MM.1S (cell line): ENCODE measurements at regions not wholly inside any gene's neighbourhood (a gene's known extent, or its start where the extent isn't known, plus 50 kb on each side); places are given as distances from the start of the nearest gene placed in this dataset.

Experiments used
- DNase-seq: peaks from one replicate; pipeline ENCODE4 v3.0.0-alpha.2; 2015
- H2AFZ ChIP-seq: fragments of 300-600 bp; sonication (generic); 2 replicates; pipeline ENCODE4 v1.6.0; 2016; ENCODE audit warnings: antibody characterized with exemption, low read length
- H3F3A ChIP-seq: fragments of 300-600 bp; sonication (generic); 2 replicates; pipeline ENCODE4 v1.6.1; 2016; ENCODE audit warnings: mild to moderate bottlenecking, antibody characterized with exemption, low read length, moderate library complexity, mixed read lengths; ENCODE audit not compliant: insufficient read depth
- H3K27ac ChIP-seq: fragments of 300-600 bp; sonication (generic); 2 replicates; pipeline ENCODE4 v1.5.1; 2016; ENCODE audit warnings: mild to moderate bottlenecking, low read length
- H3K27me3 ChIP-seq: fragments of 300-600 bp; sonication (generic); replicated peaks from 2 replicates; pipeline ENCODE4 v1.6.0; 2016; ENCODE audit warnings: low read length; ENCODE audit not compliant: insufficient read depth
- H3K36me3 ChIP-seq: fragments of 300-600 bp; sonication (generic); replicated peaks from 2 replicates; pipeline ENCODE4 v1.6.1; 2016; ENCODE audit warnings: mild to moderate bottlenecking, low read length, mixed read lengths; ENCODE audit not compliant: insufficient read depth
- H3K4me1 ChIP-seq: fragments of 300-600 bp; sonication (generic); 2 replicates; pipeline ENCODE4 v1.6.1; 2016; ENCODE audit warnings: low read length, mixed read lengths
- H3K4me2 ChIP-seq: fragments of 300-600 bp; sonication (generic); 2 replicates; pipeline ENCODE4 v1.6.0; 2016; ENCODE audit warnings: low read depth, low read length
- H3K4me3 ChIP-seq: fragments of 300-600 bp; sonication (generic); 2 replicates; pipeline ENCODE4 v1.5.1; 2016; ENCODE audit warnings: low read length, mixed read lengths
- H3K79me2 ChIP-seq: fragments of 300-600 bp; sonication (generic); 2 replicates; pipeline ENCODE4 v1.6.1; 2016; ENCODE audit warnings: mixed run types, low read length, mixed read lengths
- H3K9ac ChIP-seq: fragments of 300-600 bp; sonication (generic); 2 replicates; pipeline ENCODE4 v1.6.1; 2016; ENCODE audit warnings: low read length, mixed read lengths
- H3K9me2 ChIP-seq: fragments of 300-600 bp; sonication (generic); replicated peaks from 2 replicates; pipeline ENCODE4 v1.6.1; 2016; ENCODE audit warnings: mild to moderate bottlenecking, low read length, mixed read lengths; ENCODE audit not compliant: insufficient read depth
- H3K9me3 ChIP-seq: fragments of 300-600 bp; sonication (generic); replicated peaks from 2 replicates; pipeline ENCODE4 v1.6.1; 2016; ENCODE audit warnings: mild to moderate bottlenecking, low read length, mixed read lengths; ENCODE audit not compliant: insufficient read depth
- H4K20me1 ChIP-seq: fragments of 300-600 bp; sonication (generic); 2 replicates; pipeline ENCODE4 v1.6.1; 2016; ENCODE audit warnings: mild to moderate bottlenecking, low read length, moderate library complexity, mixed read lengths; ENCODE audit not compliant: insufficient read depth
- CTCF ChIP-seq: fragments of 300-600 bp; sonication (generic); IDR thresholded peaks from 2 replicates; pipeline ENCODE4 v1.5.1; 2016; ENCODE audit warnings: antibody characterized with exemption, low read length, mixed read lengths
- EZH2 ChIP-seq: fragments of 300-600 bp; sonication (generic); optimal IDR thresholded peaks from 2 replicates; pipeline ENCODE3; 2017; ENCODE audit warnings: low read depth, mild to moderate bottlenecking, antibody characterized with exemption, low read length, mixed read lengths
- EZH2phosphoT487 ChIP-seq: fragments of 300-600 bp; sonication (generic); IDR thresholded peaks from 2 replicates; pipeline ENCODE4 v1.6.1; 2018; ENCODE audit warnings: antibody characterized with exemption, low read length

DNA sequence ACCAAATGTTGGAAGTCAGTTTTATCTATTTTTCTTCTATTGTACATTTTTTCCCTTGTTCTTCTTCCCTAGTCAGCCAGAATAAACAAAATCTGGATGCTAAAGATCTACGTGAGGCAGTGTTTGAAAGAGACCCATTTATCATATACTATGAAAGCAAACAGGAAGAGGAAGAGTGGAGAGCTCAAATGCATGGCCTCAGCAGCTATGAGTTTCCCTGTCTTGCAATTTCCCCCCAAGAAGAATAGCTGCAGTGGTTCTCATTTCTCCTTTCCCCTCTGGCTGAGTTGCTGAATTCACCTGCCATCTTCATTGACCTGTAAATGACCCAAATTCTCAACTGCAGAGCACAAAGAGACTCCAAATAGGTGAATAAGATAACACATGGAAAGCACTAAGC lies 347.1 kb upstream of the NRP1 start:
- Histone ChIP-seq H3K9ac (no peak overlapping the region), H2AFZ (no peak overlapping the region), H3K36me3 (no peaks in the 10 kb centered on the region), H4K20me1 (no peaks in the 10 kb centered on the region), H3K4me3 (no peak overlapping the region), H3K4me2 (no peak overlapping the region), H3F3A (no peaks in the 10 kb centered on the region), H3K9me2 (no peaks in the 10 kb centered on the region), H3K79me2 (no peaks in the 10 kb centered on the region), H3K9me3 (no peaks in the 10 kb centered on the region), H3K27ac (no peak overlapping the region), H3K27me3 (no peaks in the 10 kb centered on the region), H3K4me1 (no peaks in the 10 kb centered on the region)
- no peak for DNase-seq
- TF ChIP-seq EZH2phosphoT487: no peak
- no peak for TF ChIP-seq EZH2
- no peak for TF ChIP-seq CTCF

GRCh38 chr10:33680036-33680435 lies 345.6 kb upstream of the NRP1 start:
- DNase-seq: no peak
- Histone ChIP-seq H3K36me3 (no peaks in the 10 kb centered on the region), H3K9me2 (no peaks in the 10 kb centered on the region), H2AFZ (no peak overlapping the region), H3K79me2 (no peaks in the 10 kb centered on the region), H4K20me1 (no peaks in the 10 kb centered on the region), H3F3A (no peaks in the 10 kb centered on the region), H3K9me3 (no peaks in the 10 kb centered on the region), H3K4me2 (no peak overlapping the region), H3K27ac (no peak overlapping the region), H3K4me3 (no peak overlapping the region), H3K4me1 (no peaks in the 10 kb centered on the region), H3K27me3 (no peaks in the 10 kb centered on the region), H3K9ac (no peak overlapping the region)
- TF ChIP-seq CTCF (no peak), EZH2 (no peak), EZH2phosphoT487 (no peak)

DNA sequence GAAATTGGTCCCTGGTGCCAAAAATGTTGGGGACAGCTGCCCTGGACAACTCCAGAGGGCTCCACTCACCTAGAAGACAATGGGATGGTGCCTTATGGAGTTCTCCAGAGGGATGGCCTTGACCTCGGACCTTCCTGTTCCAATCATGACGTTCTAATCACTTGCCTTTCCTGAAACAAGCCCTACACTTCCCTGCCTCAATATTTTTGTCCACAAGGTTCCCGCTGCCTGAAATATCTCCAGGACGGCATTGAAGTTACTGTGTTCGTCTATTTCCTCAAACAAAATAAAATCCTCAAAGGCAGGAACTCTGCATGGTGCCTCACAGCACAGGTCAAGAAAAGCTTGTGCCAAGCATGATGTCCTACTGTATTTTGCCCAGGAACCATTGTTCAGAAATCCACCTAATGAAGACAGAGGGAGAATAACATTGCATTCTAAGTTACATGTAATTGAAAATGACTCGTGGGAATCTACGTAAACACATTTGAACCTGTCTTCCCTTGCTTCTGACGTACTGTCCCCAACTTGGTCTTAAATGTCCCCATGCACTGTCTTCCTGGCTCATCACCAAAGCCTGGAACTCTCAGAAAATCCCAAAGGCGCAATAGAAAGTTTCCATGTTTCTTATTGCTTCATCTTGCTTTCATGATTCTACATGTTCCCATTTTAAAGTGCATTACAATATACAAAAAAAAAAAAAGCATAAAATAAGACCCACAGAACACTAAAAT lies 342.3 kb upstream of the NRP1 start:
- Histone ChIP-seq H3K27ac (no peak overlapping the region), H3F3A (no peaks in the 10 kb centered on the region), H4K20me1 (no peaks in the 10 kb centered on the region), H3K79me2 (no peaks in the 10 kb centered on the region), H3K4me3 (no peak overlapping the region), H2AFZ (no peak overlapping the region), H3K9me2 (no peaks in the 10 kb centered on the region), H3K4me1 (no peaks in the 10 kb centered on the region), H3K4me2 (no peak overlapping the region), H3K36me3 (no peaks in the 10 kb centered on the region), H3K9ac (no peak overlapping the region), H3K9me3 (no peaks in the 10 kb centered on the region), H3K27me3 (no peaks in the 10 kb centered on the region)
- TF ChIP-seq CTCF (no peak), EZH2 (no peak), EZH2phosphoT487 (no peak)
- no peak for DNase-seq
